Lower leg skin (tissue), 4 donors: ENCODE measurements at regions not wholly inside any gene's neighbourhood (a gene's known extent, or its start where the extent isn't known, plus 50 kb on each side); places are given as distances from the start of the nearest gene placed in this dataset.

Source experiments
- DNase-seq, 2 donors: peaks; one replicate each; pipeline ENCODE4 v3.0.0-alpha.2; 2019; ENCODE audit warnings: low spot score in 2 of 2
- H3K4me3 ChIP-seq: fragments of 200-600 bp; sonication (generic); 2 replicates; pipeline ENCODE4 v1.5.1; 2017; ENCODE audit warnings: mild to moderate bottlenecking, low read depth; ENCODE audit not compliant: poor library complexity, severe bottlenecking
- CTCF ChIP-seq, 3 donors: fragments of 450-650 bp; IDR thresholded peaks; one replicate each; pipeline ENCODE4 v1.5.1; 2016; ENCODE audit warnings: antibody characterized with exemption in 3 of 3, mild to moderate bottlenecking in 3 of 3, moderate library complexity in 2 of 3
- POLR2A ChIP-seq, 2 donors: fragments of 450-650 bp; IDR thresholded peaks; one replicate each; pipeline ENCODE4 v1.6.1; 2016 to 2017; ENCODE audit warnings: antibody characterized with exemption in 2 of 2, mild to moderate bottlenecking in 1 of 2, moderate library complexity in 1 of 2
- WGBS, 2 donors: methylation state at CpG; one replicate each; pipeline ENCODE4 v1.1.5; 2018; 5-methylcytosine and 5-hydroxymethylcytosine counted together
- intact Hi-C: fragments of 100-400 bp; cut with DNase I; formaldehyde crosslinking; loops from one replicate; pipeline ENCODE4 v1.15.0; 2023; ENCODE audit warnings: low total_unique reads

GRCh38 chr12:14290951-14291350 lies 74.5 kb upstream of the ATF7IP start:
- intact Hi-C loops, result no loop called here
- TF ChIP-seq CTCF (IDR thresholded peaks at IDR 0.05) (no peak), POLR2A (IDR thresholded peaks at IDR 0.05) (no peak)
- 42 to 44% methylated on average over 1 of the region's 1 CpG for WGBS, 2 donors

GRCh38 chr12:14303661-14304155 lies 61.8 kb upstream of the ATF7IP start:
- intact Hi-C loops, result no loop called here

More at GRCh38 chr12:14290951-14291350, 74.5 kb upstream of the ATF7IP start:
- no peak for DNase-seq
- no peak overlapping the region for H3K4me3 ChIP-seq

GRCh38 chr12:14307004-14307403 lies 58.5 kb upstream of the ATF7IP start:
- TF ChIP-seq CTCF (IDR thresholded peaks at IDR 0.05), result no peak
- TF ChIP-seq POLR2A (IDR thresholded peaks at IDR 0.05), result no peak
- intact Hi-C loops, result no loop called here
- DNase-seq, result no peak
- H3K4me3 ChIP-seq, result no peak overlapping the region
- 86 to 94% methylated on average over 3 of the region's 3 CpGs for WGBS, 2 donors

More at GRCh38 chr12:14303661-14304155, 61.8 kb upstream of the ATF7IP start:
- TF ChIP-seq POLR2A (IDR thresholded peaks at IDR 0.05), result no peak
- no peak overlapping the region for H3K4me3 ChIP-seq
- DNase-seq, result no peak

- WGBS, 2 donors, result 95 to 99% methylated on average over 4 of the region's 4 CpGs
- intact Hi-C loops, result no loop called here
These were observed 57.0 kb upstream of the ATF7IP start for GRCh38 chr12:14308516-14308915.

GRCh38 chr12:14310866-14311265 lies 54.6 kb upstream of the ATF7IP start:
- 82 to 87% methylated on average over 1 of the region's 1 CpG for WGBS, 2 donors
- TF ChIP-seq CTCF (IDR thresholded peaks at IDR 0.05) (no peak), POLR2A (IDR thresholded peaks at IDR 0.05) (no peak)
- H3K4me3 ChIP-seq, result no peak overlapping the region
- intact Hi-C loops, result no loop called here
- DNase-seq, result no peak

More at GRCh38 chr12:14308516-14308915, 57.0 kb upstream of the ATF7IP start:
- no peak for DNase-seq
- TF ChIP-seq POLR2A (IDR thresholded peaks at IDR 0.05), result no peak
- no peak for TF ChIP-seq CTCF (IDR thresholded peaks at IDR 0.05)
- no peak overlapping the region for H3K4me3 ChIP-seq

- WGBS, 2 donors, result 95 to 96% methylated on average over 7 of the region's 7 CpGs
- no peak overlapping the region for H3K4me3 ChIP-seq
- no peak for TF ChIP-seq CTCF (IDR thresholded peaks at IDR 0.05)
- TF ChIP-seq POLR2A (IDR thresholded peaks at IDR 0.05), result no peak
- intact Hi-C loops, result no loop called here
- DNase-seq, result no peak
These were observed 51.9 kb upstream of the ATF7IP start for GRCh38 chr12:14313379-14314138.
